ENCODE measurements at regions not wholly inside any gene's neighbourhood (a gene's known extent, or its start where the extent isn't known, plus 50 kb on each side); places are given as distances from the start of the nearest gene placed in this dataset.

DNA sequence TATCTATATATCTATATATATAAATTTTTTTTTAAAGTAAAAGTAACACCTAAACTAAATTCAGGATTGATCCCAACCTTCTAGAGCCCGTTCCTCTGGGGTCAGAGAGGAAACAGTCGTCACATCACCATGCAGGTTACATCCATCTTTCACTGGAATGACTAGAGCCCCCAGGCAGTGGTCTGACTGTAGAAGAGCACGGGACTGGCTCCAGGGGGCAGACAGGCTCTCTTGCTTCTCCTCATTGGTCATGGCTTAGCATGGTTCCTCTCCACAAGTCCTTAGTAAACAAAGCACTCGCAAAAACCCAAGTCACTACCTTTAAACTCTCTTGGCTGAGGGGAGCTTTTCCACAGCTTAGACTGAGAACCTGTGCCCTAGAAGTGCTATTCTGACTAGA, 110.5 kb downstream of the NR2F2 start:
- Histone ChIP-seq H3K9me3 (ENCODE audit: control insufficient read depth, low read depth, low read length) (no peaks in the 10 kb centered on the region), H3K79me2 (ENCODE audit: control insufficient read depth, insufficient read depth, low read length) (no peaks in the 10 kb centered on the region), H2AFZ (ENCODE audit: control insufficient read depth, low read length) (no peak overlapping the region), H4K20me1 (ENCODE audit: control insufficient read depth, extremely low read depth, insufficient read depth, low read length) (no peaks in the 10 kb centered on the region), H3K36me3 (ENCODE audit: control insufficient read depth in 2 of 2, extremely low read depth in 1 of 2, insufficient read depth in 2 of 2, low read length in 2 of 2) (no peaks in the 10 kb centered on the region), H3K4me1 (ENCODE audit: control insufficient read depth, extremely low read depth, insufficient read depth, low read length) (no peaks in the 10 kb centered on the region), H3K27ac (ENCODE audit: control insufficient read depth, insufficient read depth, low read length) (no peak overlapping the region), H3K9ac (ENCODE audit: control insufficient read depth, extremely low read depth, insufficient read depth, low read length) (no peak overlapping the region), H3K4me3 (ENCODE audit: control insufficient read depth in 2 of 3, extremely low read depth in 1 of 3, insufficient read depth in 2 of 3, low read depth in 1 of 3, low read length in 3 of 3) (no peak overlapping the region), H3K9me1 (ENCODE audit: control insufficient read depth, extremely low read depth, insufficient read depth, low read length) (no peaks in the 10 kb centered on the region), H3K27me3 (ENCODE audit: control insufficient read depth, extremely low read depth, insufficient read depth, low read length) (no peaks in the 10 kb centered on the region), H3K4me2 (ENCODE audit: control insufficient read depth, extremely low read depth, insufficient read depth, low read depth, low read length) (no peak overlapping the region)
- DNase-seq (ENCODE audit: low read depth, low spot score) (no peak), FAIRE-seq (no peak)
- TF ChIP-seq EZH2 (IDR thresholded peaks at IDR 0.05; ENCODE audit: low read length), result no peak
- TF ChIP-seq, protein P1, sequence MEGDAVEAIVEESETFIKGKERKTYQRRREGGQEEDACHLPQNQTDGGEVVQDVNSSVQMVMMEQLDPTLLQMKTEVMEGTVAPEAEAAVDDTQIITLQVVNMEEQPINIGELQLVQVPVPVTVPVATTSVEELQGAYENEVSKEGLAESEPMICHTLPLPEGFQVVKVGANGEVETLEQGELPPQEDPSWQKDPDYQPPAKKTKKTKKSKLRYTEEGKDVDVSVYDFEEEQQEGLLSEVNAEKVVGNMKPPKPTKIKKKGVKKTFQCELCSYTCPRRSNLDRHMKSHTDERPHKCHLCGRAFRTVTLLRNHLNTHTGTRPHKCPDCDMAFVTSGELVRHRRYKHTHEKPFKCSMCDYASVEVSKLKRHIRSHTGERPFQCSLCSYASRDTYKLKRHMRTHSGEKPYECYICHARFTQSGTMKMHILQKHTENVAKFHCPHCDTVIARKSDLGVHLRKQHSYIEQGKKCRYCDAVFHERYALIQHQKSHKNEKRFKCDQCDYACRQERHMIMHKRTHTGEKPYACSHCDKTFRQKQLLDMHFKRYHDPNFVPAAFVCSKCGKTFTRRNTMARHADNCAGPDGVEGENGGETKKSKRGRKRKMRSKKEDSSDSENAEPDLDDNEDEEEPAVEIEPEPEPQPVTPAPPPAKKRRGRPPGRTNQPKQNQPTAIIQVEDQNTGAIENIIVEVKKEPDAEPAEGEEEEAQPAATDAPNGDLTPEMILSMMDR (optimal IDR thresholded peaks at IDR 0.05 in 1 of 3, IDR thresholded peaks at IDR 0.05 in 1 of 3, conservative IDR thresholded peaks at IDR 0.05 in 1 of 3; ENCODE audit: extremely low read depth in 1 of 3, insufficient read depth in 2 of 3, low read length in 3 of 3), result no peak
- dilution Hi-C loops (cut with MboI; ENCODE audit: extremely low pct_ligation_motif_present, low sequenced_read_pairs), result no loop called here

DNA sequence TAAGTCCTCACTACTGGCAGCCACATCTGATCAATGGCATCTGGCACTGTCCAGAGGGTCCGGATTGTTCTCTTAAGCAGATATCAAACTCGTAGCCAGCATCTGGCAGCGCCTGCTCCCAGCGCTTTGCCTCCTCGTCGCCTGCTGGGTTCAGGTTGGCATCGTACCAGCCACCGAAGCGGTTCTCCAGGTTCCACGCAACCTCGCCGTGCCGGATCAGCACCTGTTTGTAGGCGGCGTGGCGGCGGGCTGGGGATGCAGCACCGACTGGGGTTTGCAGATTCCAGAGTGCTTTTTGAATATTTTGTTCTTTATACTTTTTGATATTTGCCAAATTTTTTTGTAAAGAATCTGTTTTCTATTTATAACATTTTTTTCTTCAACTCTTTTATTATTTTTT, 111.6 kb downstream of the NR2F2 start:
- TF ChIP-seq, protein P1 (optimal IDR thresholded peaks at IDR 0.05 in 1 of 3, IDR thresholded peaks at IDR 0.05 in 1 of 3, conservative IDR thresholded peaks at IDR 0.05 in 1 of 3; ENCODE audit: extremely low read depth in 1 of 3, insufficient read depth in 2 of 3, low read length in 3 of 3), result no peak
- no peak for TF ChIP-seq EZH2 (IDR thresholded peaks at IDR 0.05; ENCODE audit: low read length)
- no peaks in the 10 kb centered on the region for H4K20me1 ChIP-seq (ENCODE audit: control insufficient read depth, extremely low read depth, insufficient read depth, low read length)
- dilution Hi-C loops (cut with MboI; ENCODE audit: extremely low pct_ligation_motif_present, low sequenced_read_pairs), result no loop called here
- no peaks in the 10 kb centered on the region for H3K9me1 ChIP-seq (ENCODE audit: control insufficient read depth, extremely low read depth, insufficient read depth, low read length)
- H3K79me2 ChIP-seq (ENCODE audit: control insufficient read depth, insufficient read depth, low read length), result no peaks in the 10 kb centered on the region
- H3K4me3 ChIP-seq (ENCODE audit: control insufficient read depth in 2 of 3, extremely low read depth in 1 of 3, insufficient read depth in 2 of 3, low read depth in 1 of 3, low read length in 3 of 3), result no peak overlapping the region
- no peak overlapping the region for H3K4me2 ChIP-seq (ENCODE audit: control insufficient read depth, extremely low read depth, insufficient read depth, low read depth, low read length)
- H3K27me3 ChIP-seq (ENCODE audit: control insufficient read depth, extremely low read depth, insufficient read depth, low read length), result no peaks in the 10 kb centered on the region
- FAIRE-seq (no peak), DNase-seq (ENCODE audit: low read depth, low spot score) (no peak)
- no peak overlapping the region for H2AFZ ChIP-seq (ENCODE audit: control insufficient read depth, low read length)
- no peaks in the 10 kb centered on the region for H3K36me3 ChIP-seq (ENCODE audit: control insufficient read depth in 2 of 2, extremely low read depth in 1 of 2, insufficient read depth in 2 of 2, low read length in 2 of 2)
- no peak overlapping the region for H3K27ac ChIP-seq (ENCODE audit: control insufficient read depth, insufficient read depth, low read length)
- no peaks in the 10 kb centered on the region for H3K4me1 ChIP-seq (ENCODE audit: control insufficient read depth, extremely low read depth, insufficient read depth, low read length)
- H3K9me3 ChIP-seq (ENCODE audit: control insufficient read depth, low read depth, low read length), result no peaks in the 10 kb centered on the region
- H3K9ac ChIP-seq (ENCODE audit: control insufficient read depth, extremely low read depth, insufficient read depth, low read length), result no peak overlapping the region
